ENCODE measurements at regions not wholly inside any gene's neighbourhood (a gene's known extent, or its start where the extent isn't known, plus 50 kb on each side); places are given as distances from the start of the nearest gene placed in this dataset.

- TF ChIP-seq POLR2AphosphoS5 (IDR thresholded peaks at IDR 0.05; ENCODE audit: low read depth): no peak
- no peak for TF ChIP-seq CTCF (IDR thresholded peaks at IDR 0.05; ENCODE audit: insufficient read depth, low read length)
- no peak for TF ChIP-seq SPI1 (IDR thresholded peaks at IDR 0.05; ENCODE audit: borderline replicate concordance, low read depth)
- TF ChIP-seq GABPA (IDR thresholded peaks at IDR 0.05; ENCODE audit: low read depth): no peak
These were observed 171.5 kb downstream of the ZMAT3 start for GRCh38 chr3:178900029-178900646.

Data from HL-60 (cell line).